Hepatocyte (in vitro differentiated cells): ENCODE measurements at regions not wholly inside any gene's neighbourhood (a gene's known extent, or its start where the extent isn't known, plus 50 kb on each side); places are given as distances from the start of the nearest gene placed in this dataset.

Experiments
- EZH2phosphoT487 ChIP-seq: fragments of 200-600 bp; sonication (generic); IDR thresholded peaks from one replicate; pipeline ENCODE4 v1.6.1; 2018; ENCODE audit warnings: antibody characterized with exemption, mild to moderate bottlenecking, low read depth, moderate library complexity; ENCODE audit not compliant: unreplicated experiment, severe bottlenecking
- TF ChIP-seq, protein P1 (sequence below): fragments of 200-600 bp; sonication (generic); IDR thresholded peaks from 2 replicates; pipeline ENCODE4 v1.5.1; 2016; ENCODE audit warnings: antibody characterized with exemption, mild to moderate bottlenecking; ENCODE audit not compliant: poor library complexity

DNA sequence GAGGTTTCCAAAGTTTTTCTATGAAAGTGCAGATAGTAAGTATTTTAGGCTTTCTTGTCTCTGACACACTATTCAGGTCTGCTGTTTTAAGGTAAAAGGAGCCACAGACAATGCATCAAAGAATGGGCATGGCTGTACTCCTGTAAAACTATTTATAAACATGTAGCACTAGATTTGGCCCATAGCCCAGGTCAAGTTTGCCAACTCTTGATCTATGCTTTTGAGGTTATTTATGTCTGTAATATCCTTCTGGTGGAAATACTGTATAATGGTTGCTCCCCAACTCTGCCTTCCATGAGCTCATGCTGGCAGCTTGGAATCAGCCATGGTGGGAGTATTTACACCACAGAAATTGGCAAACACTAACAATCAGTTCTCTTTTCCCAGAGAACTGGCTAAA lies 244.6 kb downstream of the BUB3 start:
- TF ChIP-seq, protein P1, sequence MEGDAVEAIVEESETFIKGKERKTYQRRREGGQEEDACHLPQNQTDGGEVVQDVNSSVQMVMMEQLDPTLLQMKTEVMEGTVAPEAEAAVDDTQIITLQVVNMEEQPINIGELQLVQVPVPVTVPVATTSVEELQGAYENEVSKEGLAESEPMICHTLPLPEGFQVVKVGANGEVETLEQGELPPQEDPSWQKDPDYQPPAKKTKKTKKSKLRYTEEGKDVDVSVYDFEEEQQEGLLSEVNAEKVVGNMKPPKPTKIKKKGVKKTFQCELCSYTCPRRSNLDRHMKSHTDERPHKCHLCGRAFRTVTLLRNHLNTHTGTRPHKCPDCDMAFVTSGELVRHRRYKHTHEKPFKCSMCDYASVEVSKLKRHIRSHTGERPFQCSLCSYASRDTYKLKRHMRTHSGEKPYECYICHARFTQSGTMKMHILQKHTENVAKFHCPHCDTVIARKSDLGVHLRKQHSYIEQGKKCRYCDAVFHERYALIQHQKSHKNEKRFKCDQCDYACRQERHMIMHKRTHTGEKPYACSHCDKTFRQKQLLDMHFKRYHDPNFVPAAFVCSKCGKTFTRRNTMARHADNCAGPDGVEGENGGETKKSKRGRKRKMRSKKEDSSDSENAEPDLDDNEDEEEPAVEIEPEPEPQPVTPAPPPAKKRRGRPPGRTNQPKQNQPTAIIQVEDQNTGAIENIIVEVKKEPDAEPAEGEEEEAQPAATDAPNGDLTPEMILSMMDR = no peak
- TF ChIP-seq EZH2phosphoT487 = no peak
